ENCODE measurements at regions not wholly inside any gene's neighbourhood (a gene's known extent, or its start where the extent isn't known, plus 50 kb on each side); places are given as distances from the start of the nearest gene placed in this dataset.

- TF ChIP-seq CTCF (IDR thresholded peaks at IDR 0.05), result no peak
- H3K36me3 ChIP-seq, result no peaks in the 10 kb centered on the region
- no peak overlapping the region for H3K27ac ChIP-seq
- peaks cover 0 to 26% (median 7%) of the 10 kb centered on the region in 11 donors for H3K9me3 ChIP-seq
- no peaks in the 10 kb centered on the region for H3K27me3 ChIP-seq
- DNase-seq (no peak), ATAC-seq (no peak)
- H3K4me3 ChIP-seq, result no peak overlapping the region
- peaks cover 0 to 8% (median 0%) of the 10 kb centered on the region in 9 donors for H3K4me1 ChIP-seq
- intact Hi-C loops (cut with DNase I), result no loop called here
These were observed 438.1 kb upstream of the CLINT1 start for GRCh38 chr5:158297002-158297527.

- Histone ChIP-seq H3K27me3 (no peaks in the 10 kb centered on the region), H3K4me3 (no peak overlapping the region), H3K36me3 (no peaks in the 10 kb centered on the region), H3K27ac (no peak overlapping the region), H3K9me3 (peaks cover 0 to 29% (median 7%) of the 10 kb centered on the region in 11 donors), H3K4me1 (peaks cover 0 to 3% (median 0%) of the 10 kb centered on the region in 9 donors)
- DNase-seq (no peak), ATAC-seq (no peak)
- WGBS, 2 donors, result 74 to 80% methylated on average over 6 of the region's 6 CpGs
- TF ChIP-seq CTCF (IDR thresholded peaks at IDR 0.05), result no peak
- intact Hi-C loops (cut with DNase I), result no loop called here
These were observed 435.8 kb upstream of the CLINT1 start for GRCh38 chr5:158294701-158295100.

- H3K9me3 ChIP-seq, result peaks cover 0 to 33% (median 7%) of the 10 kb centered on the region in 11 donors
- 83 to 88% methylated on average over 1 of the region's 1 CpG for WGBS, 2 donors
- ATAC-seq (no peak), DNase-seq (no peak)
- H3K27me3 ChIP-seq, result peaks cover 0 to 3% (median 0%) of the 10 kb centered on the region in 7 donors
- TF ChIP-seq CTCF (IDR thresholded peaks at IDR 0.05), result no peak
- H3K4me3 ChIP-seq, result no peak overlapping the region
- no peak overlapping the region for H3K27ac ChIP-seq
- H3K4me1 ChIP-seq, result peaks cover 0 to under 1% (median 0%) of the 10 kb centered on the region in 9 donors
- intact Hi-C loops (cut with DNase I), result no loop called here
- H3K36me3 ChIP-seq, result no peaks in the 10 kb centered on the region
These were observed 434.0 kb upstream of the CLINT1 start for GRCh38 chr5:158292981-158293380.

GRCh38 chr5:158289967-158290366, 431.0 kb upstream of the CLINT1 start:
- ATAC-seq, result no peak

More at GRCh38 chr5:158289967-158290366, 431.0 kb upstream of the CLINT1 start:
- Histone ChIP-seq H3K4me1 (peaks cover 0 to 5% (median 0%) of the 10 kb centered on the region in 9 donors), H3K36me3 (no peaks in the 10 kb centered on the region), H3K27me3 (peaks cover 0 to 3% (median 0%) of the 10 kb centered on the region in 7 donors), H3K27ac (no peak overlapping the region), H3K9me3 (peaks cover 0 to 20% (median 0%) of the 10 kb centered on the region in 11 donors), H3K4me3 (no peak overlapping the region)
- WGBS, 2 donors, result 83 to 85% methylated on average over 1 of the region's 1 CpG
- no peak for TF ChIP-seq CTCF (IDR thresholded peaks at IDR 0.05)
- DNase-seq, result no peak
- intact Hi-C loops (cut with DNase I), result no loop called here
